SK-N-SH (cell line): ENCODE measurements at regions not wholly inside any gene's neighbourhood (a gene's known extent, or its start where the extent isn't known, plus 50 kb on each side); places are given as distances from the start of the nearest gene placed in this dataset.

Experiments used
- CTCF ChIA-PET: fragments of 300-600, 350-600 bp; formaldehyde crosslinking; extraction: SDS; loops from one replicate; lab custom pipeline; 2021; lab: Yijun Ruan, JAX
- POLR2A ChIA-PET: fragments of 350-600 bp; sonication (Branson Sonifier 250); formaldehyde crosslinking; extraction: SDS; loops from one replicate; lab custom pipeline; 2020; ENCODE audit warnings: antibody characterized with exemption, inconsistent platforms; lab: Yijun Ruan, JAX
- DNase-seq: peaks from one replicate; pipeline ENCODE4 v3.0.0; 2012
- H2AFZ ChIP-seq: fragments of 200-600 bp; sonication (generic); 2 replicates; pipeline ENCODE4 v1.8.1; 2016; ENCODE audit warnings: antibody characterized with exemption, mild to moderate bottlenecking, low read depth
- H3F3A ChIP-seq: fragments of 200-600 bp; sonication (generic); replicated peaks from 2 replicates; pipeline ENCODE3; 2016; ENCODE audit warnings: antibody characterized with exemption, mild to moderate bottlenecking; ENCODE audit not compliant: insufficient read depth
- H3K27ac ChIP-seq, 2 experiments: fragments of 200-500 bp in 1 of 2; fragments of 200-600 bp in 1 of 2; sonication (Bioruptor generic) in 1 of 2; sonication (generic), shearing (Covaris generic) in 1 of 2; 2 replicates each; pipeline versions ENCODE4 v1.5.1 to v1.6.1; 2014 to 2016; ENCODE audit warnings: low read depth in 2 of 2, inconsistent platforms in 1 of 2, low read length in 1 of 2, mild to moderate bottlenecking in 1 of 2, mixed read lengths in 1 of 2
- H3K27me3 ChIP-seq: fragments of 200-600 bp; sonication (generic), shearing (Covaris generic); 2 replicates; pipeline ENCODE4 v1.6.1; 2016; ENCODE audit warnings: mixed run types; ENCODE audit not compliant: insufficient read depth
- H3K36me3 ChIP-seq, 2 experiments: fragments of 200-500 bp in 1 of 2; fragments of 200-600 bp in 1 of 2; sonication (Bioruptor generic) in 1 of 2; sonication (generic) in 1 of 2; replicated peaks in 1 of 2; 2 replicates each; pipeline versions ENCODE3 to v1.5.1; 2014 to 2016; ENCODE audit warnings: low read length in 1 of 2, mild to moderate bottlenecking in 1 of 2; ENCODE audit not compliant: insufficient read depth in 2 of 2, control insufficient read depth in 1 of 2
- H3K4me1 ChIP-seq, 2 experiments: fragments of 200-500 bp in 1 of 2; fragments of 200-600 bp in 1 of 2; sonication (Bioruptor generic) in 1 of 2; sonication (generic), shearing (Covaris generic) in 1 of 2; 2 replicates each; pipeline versions ENCODE4 v1.5.1 to v1.6.1; 2014 to 2016; ENCODE audit warnings: low read depth in 1 of 2, low read length in 1 of 2, mixed run types in 1 of 2; ENCODE audit not compliant: insufficient read depth in 2 of 2, control insufficient read depth in 1 of 2
- H3K4me2 ChIP-seq: fragments of 200-600 bp; sonication (generic), shearing (Covaris generic); 2 replicates; pipeline ENCODE4 v1.6.1; 2017; ENCODE audit warnings: mixed run types
- H3K4me3 ChIP-seq, 2 experiments: fragments of 200-500 bp in 1 of 2; fragments of 200-600 bp in 1 of 2; sonication (Bioruptor generic) in 1 of 2; sonication (generic), shearing (Covaris generic) in 1 of 2; 2 replicates each; pipeline versions ENCODE4 v1.5.1 to v1.8.1; 2014 to 2016; ENCODE audit warnings: low read depth in 2 of 2, inconsistent platforms in 1 of 2, low read length in 1 of 2, mild to moderate bottlenecking in 1 of 2, mixed read lengths in 1 of 2, moderate library complexity in 1 of 2
- H3K79me2 ChIP-seq: fragments of 200-600 bp; sonication (generic); 2 replicates; pipeline ENCODE4 v1.8.1; 2017; ENCODE audit warnings: mild to moderate bottlenecking; ENCODE audit not compliant: insufficient read depth
- H3K9ac ChIP-seq: fragments of 200-600 bp; sonication (generic); 2 replicates; pipeline ENCODE4 v1.6.1; 2017; ENCODE audit warnings: mixed run types
- H3K9me2 ChIP-seq: fragments of 200-600 bp; sonication (generic); 2 replicates; pipeline ENCODE4 v1.6.1; 2017; ENCODE audit warnings: mixed run types
- H3K9me3 ChIP-seq: fragments of 200-600 bp; sonication (generic); 2 replicates; pipeline ENCODE4 v1.6.1; 2017; ENCODE audit warnings: mixed run types, mild to moderate bottlenecking, moderate library complexity
- H4K20me1 ChIP-seq: fragments of 200-600 bp; sonication (generic); 2 replicates; pipeline ENCODE4 v1.6.1; 2017; ENCODE audit warnings: mild to moderate bottlenecking, mixed run types; ENCODE audit not compliant: insufficient read depth
- CHD2 ChIP-seq: fragments of 150-350 bp; IDR thresholded peaks from 2 replicates; pipeline ENCODE4 v1.6.1; 2018; ENCODE audit warnings: low read length; ENCODE audit not compliant: partially characterized antibody
- EP300 ChIP-seq, 2 experiments: IDR thresholded peaks; 2 replicates each; pipeline versions ENCODE4 v1.4.0 to v1.6.1; 2012; ENCODE audit warnings: borderline replicate concordance in 1 of 2, low read depth in 1 of 2, low read length in 1 of 2
- FOSL2 ChIP-seq: IDR thresholded peaks from 2 replicates; pipeline ENCODE4 v1.4.0; 2012; ENCODE audit warnings: low read depth, mild to moderate bottlenecking, moderate library complexity, borderline replicate concordance
- FOXJ3 ChIP-seq: sonication (generic); formaldehyde crosslinking; IDR thresholded peaks from 2 replicates; pipeline ENCODE4 v1.5.1; 2020; ENCODE audit warnings: mild to moderate bottlenecking, missing genetic modification reagents
- FOXM1 ChIP-seq: IDR thresholded peaks from 2 replicates; pipeline ENCODE4 v1.4.0; 2012; ENCODE audit warnings: low read depth, mild to moderate bottlenecking
- GABPA ChIP-seq: IDR thresholded peaks from 2 replicates; pipeline ENCODE4 v1.4.0; 2012; ENCODE audit warnings: low read depth, mild to moderate bottlenecking
- GATA2 ChIP-seq: sonication (generic); formaldehyde crosslinking; IDR thresholded peaks from 2 replicates; pipeline ENCODE4 v1.5.0; 2020; ENCODE audit warnings: mild to moderate bottlenecking, missing genetic modification reagents
- MEF2A ChIP-seq: IDR thresholded peaks from 2 replicates; pipeline ENCODE4 v1.4.0; 2012; ENCODE audit warnings: low read depth, borderline replicate concordance
- NFIC ChIP-seq: IDR thresholded peaks from 2 replicates; pipeline ENCODE4 v1.4.0; 2012; ENCODE audit warnings: borderline replicate concordance
- RCOR1 ChIP-seq: fragments of 150-350 bp; IDR thresholded peaks from 2 replicates; pipeline ENCODE4 v1.6.1; 2017; ENCODE audit warnings: antibody characterized with exemption, low read length
- TCF12 ChIP-seq: IDR thresholded peaks from 2 replicates; pipeline ENCODE4 v1.4.0; 2012
- TEAD4 ChIP-seq: IDR thresholded peaks from 2 replicates; pipeline ENCODE4 v1.4.0; 2012; ENCODE audit warnings: mild to moderate bottlenecking, borderline replicate concordance; ENCODE audit not compliant: insufficient read depth
- WGBS: methylation state at CpG from one replicate; pipeline ENCODE4 v1.1.6; 2017; ENCODE audit warnings: low lambda C conversion rate; 5-methylcytosine and 5-hydroxymethylcytosine counted together
- TF ChIP-seq, protein P1 (sequence below): IDR thresholded peaks from 2 replicates; pipeline ENCODE4 v1.4.0; 2012; ENCODE audit warnings: low read depth
- TF ChIP-seq, protein P2 (sequence below): IDR thresholded peaks from 2 replicates; pipeline ENCODE4 v1.4.0; 2012; ENCODE audit warnings: low read depth, borderline replicate concordance

DNA sequence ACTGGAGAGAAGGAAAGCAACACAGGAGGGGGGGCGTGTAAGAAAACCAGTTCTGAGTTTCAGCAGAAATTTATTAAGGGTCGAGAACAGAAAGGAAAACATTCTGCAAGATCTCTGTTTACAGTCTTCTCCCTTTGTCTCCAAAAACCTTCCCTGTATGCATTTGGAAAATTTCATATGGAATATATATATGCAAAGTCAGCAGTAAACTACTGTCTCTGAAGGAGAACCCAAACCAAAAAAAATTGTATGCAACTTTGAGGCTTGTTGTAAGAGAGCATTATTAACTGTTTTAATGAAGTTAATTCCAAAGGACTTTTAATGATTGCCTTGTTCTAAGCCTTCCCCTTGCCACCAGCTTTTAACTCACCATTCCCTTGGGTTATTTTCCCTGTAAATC, 238.2 kb upstream of the GPR149 start:
- no peak overlapping the region for H3K4me3 ChIP-seq
- no peaks in the 10 kb centered on the region for H3K36me3 ChIP-seq
- H4K20me1 ChIP-seq, result no peaks in the 10 kb centered on the region
- H3K27ac ChIP-seq, result no peak overlapping the region
- H3K9ac ChIP-seq, result no peak overlapping the region
- no peak for DNase-seq
- no peaks in the 10 kb centered on the region for H3F3A ChIP-seq
- ChIA-PET CTCF (interaction anchor here (0.9 kb wide), 1 partner anchor 17 kb away, joined by 3 read pairs; no protein-coding TSS in a partner anchor), POLR2A (no interaction called here)
- no peak overlapping the region for H3K4me2 ChIP-seq
- H3K9me3 ChIP-seq, result no peaks in the 10 kb centered on the region
- H3K9me2 ChIP-seq, result no peaks in the 10 kb centered on the region; the same call in 1 of the 2 replicates
- no peak overlapping the region for H2AFZ ChIP-seq
- no peaks in the 10 kb centered on the region for H3K4me1 ChIP-seq
- TF ChIP-seq TCF12, result no peak
- TF ChIP-seq NFIC, result no peak
- TF ChIP-seq FOSL2, result no peak
- no peak for TF ChIP-seq FOXJ3 (CRISPR knock-in tag)
- TF ChIP-seq CHD2, result no peak
- no peak for TF ChIP-seq GATA2 (CRISPR knock-in tag)
- TF ChIP-seq RCOR1, result no peak
- TF ChIP-seq GABPA, result no peak
- TF ChIP-seq TEAD4, result no peak
- no peak for TF ChIP-seq EP300 (IDR thresholded peaks at IDR 0.05; ENCODE audit: borderline replicate concordance in 1 of 2, low read depth in 1 of 2, low read length in 1 of 2)
- TF ChIP-seq MEF2A, result no peak
- TF ChIP-seq, protein P1, sequence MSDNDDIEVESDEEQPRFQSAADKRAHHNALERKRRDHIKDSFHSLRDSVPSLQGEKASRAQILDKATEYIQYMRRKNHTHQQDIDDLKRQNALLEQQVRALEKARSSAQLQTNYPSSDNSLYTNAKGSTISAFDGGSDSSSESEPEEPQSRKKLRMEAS, result no peak
- TF ChIP-seq FOXM1, result no peak
- TF ChIP-seq, all 33 proteins: peak for 0
- 5% methylated on average over 2 of the region's 2 CpGs for WGBS
- Histone ChIP-seq H3K27me3 (no peaks in the 10 kb centered on the region), H3K79me2 (no peaks in the 10 kb centered on the region)

- Histone ChIP-seq H4K20me1 (no peaks in the 10 kb centered on the region), H3K4me3 (no peak overlapping the region)
- TF ChIP-seq FOSL2, result no peak
- TF ChIP-seq, protein P2, sequence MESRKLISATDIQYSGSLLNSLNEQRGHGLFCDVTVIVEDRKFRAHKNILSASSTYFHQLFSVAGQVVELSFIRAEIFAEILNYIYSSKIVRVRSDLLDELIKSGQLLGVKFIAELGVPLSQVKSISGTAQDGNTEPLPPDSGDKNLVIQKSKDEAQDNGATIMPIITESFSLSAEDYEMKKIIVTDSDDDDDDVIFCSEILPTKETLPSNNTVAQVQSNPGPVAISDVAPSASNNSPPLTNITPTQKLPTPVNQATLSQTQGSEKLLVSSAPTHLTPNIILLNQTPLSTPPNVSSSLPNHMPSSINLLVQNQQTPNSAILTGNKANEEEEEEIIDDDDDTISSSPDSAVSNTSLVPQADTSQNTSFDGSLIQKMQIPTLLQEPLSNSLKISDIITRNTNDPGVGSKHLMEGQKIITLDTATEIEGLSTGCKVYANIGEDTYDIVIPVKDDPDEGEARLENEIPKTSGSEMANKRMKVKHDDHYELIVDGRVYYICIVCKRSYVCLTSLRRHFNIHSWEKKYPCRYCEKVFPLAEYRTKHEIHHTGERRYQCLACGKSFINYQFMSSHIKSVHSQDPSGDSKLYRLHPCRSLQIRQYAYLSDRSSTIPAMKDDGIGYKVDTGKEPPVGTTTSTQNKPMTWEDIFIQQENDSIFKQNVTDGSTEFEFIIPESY, result no peak
- TF ChIP-seq, all 33 proteins: peak for 0
- no peaks in the 10 kb centered on the region for H3F3A ChIP-seq
- no peak overlapping the region for H3K4me2 ChIP-seq
- no peaks in the 10 kb centered on the region for H3K9me3 ChIP-seq
- no peaks in the 10 kb centered on the region for H3K27me3 ChIP-seq
- no peak overlapping the region for H3K27ac ChIP-seq
- H3K9ac ChIP-seq, result no peak overlapping the region
- WGBS, result 28% methylated on average over 3 of the region's 3 CpGs
- POLR2A ChIA-PET, result no interaction called here
- no peaks in the 10 kb centered on the region for H3K36me3 ChIP-seq
- no peaks in the 10 kb centered on the region for H3K9me2 ChIP-seq
- DNase-seq, result no peak
- no peaks in the 10 kb centered on the region for H3K4me1 ChIP-seq
- CTCF ChIA-PET, result no interaction called here
- H2AFZ ChIP-seq, result no peak overlapping the region
- H3K79me2 ChIP-seq, result no peaks in the 10 kb centered on the region
Observed at GRCh38 chr3:154666542-154666941, 236.6 kb upstream of the GPR149 start.
